ENCODE measurements at regions not wholly inside any gene's neighbourhood (a gene's known extent, or its start where the extent isn't known, plus 50 kb on each side); places are given as distances from the start of the nearest gene placed in this dataset.

DNA sequence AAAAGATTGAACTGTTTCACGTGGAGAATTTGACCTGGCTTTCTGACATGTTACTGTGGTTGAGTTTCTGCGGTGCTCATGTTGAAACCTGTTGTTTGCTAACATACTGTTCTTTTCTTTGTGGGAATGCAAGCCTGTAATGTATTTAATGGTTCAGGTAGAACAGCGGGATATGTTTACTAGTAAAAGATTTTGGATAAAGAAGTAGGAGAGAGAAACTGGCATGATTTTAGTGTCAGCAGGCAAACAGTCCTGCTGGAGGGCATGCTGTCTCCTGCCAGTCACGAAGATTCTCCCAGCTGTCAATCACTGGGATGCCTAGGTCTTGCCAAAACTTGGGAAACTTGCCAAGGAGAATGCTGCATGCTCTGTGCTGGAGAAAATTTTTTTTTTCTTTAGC, 263.5 kb downstream of the TAF11L14 start:
- Histone ChIP-seq H3K4me1 (ENCODE audit: insufficient read depth) (no peaks in the 10 kb centered on the region), H2AFZ (no peak overlapping the region), H3K4me3 (no peak overlapping the region), H3K79me2 (replicated peaks; ENCODE audit: insufficient read depth) (no peaks in the 10 kb centered on the region), H4K20me1 (replicated peaks; ENCODE audit: insufficient read depth) (no peaks in the 10 kb centered on the region), H3K9me2 (ENCODE audit: insufficient read depth) (peaks cover 17% of the 10 kb centered on the region), H3K4me2 (no peak overlapping the region), H3F3A (replicated peaks; ENCODE audit: low read depth) (no peaks in the 10 kb centered on the region), H3K36me3 (ENCODE audit: insufficient read depth) (no peaks in the 10 kb centered on the region), H3K27ac (ENCODE audit: low read depth) (no peak overlapping the region), H3K27me3 (ENCODE audit: insufficient read depth) (no peaks in the 10 kb centered on the region)
- DNase-seq (ENCODE audit: low spot score), result no peak
- H3K27ac Mint-ChIP-seq, result no peak overlapping the region
- H3K9me3 Mint-ChIP-seq, result peaks cover 2% of the 10 kb centered on the region; the same call in 2 of the 3 replicates
- H3K4me1 Mint-ChIP-seq, result peaks cover 7% of the 10 kb centered on the region; the same call in 2 of the 3 replicates
- TF ChIP-seq, protein P1, sequence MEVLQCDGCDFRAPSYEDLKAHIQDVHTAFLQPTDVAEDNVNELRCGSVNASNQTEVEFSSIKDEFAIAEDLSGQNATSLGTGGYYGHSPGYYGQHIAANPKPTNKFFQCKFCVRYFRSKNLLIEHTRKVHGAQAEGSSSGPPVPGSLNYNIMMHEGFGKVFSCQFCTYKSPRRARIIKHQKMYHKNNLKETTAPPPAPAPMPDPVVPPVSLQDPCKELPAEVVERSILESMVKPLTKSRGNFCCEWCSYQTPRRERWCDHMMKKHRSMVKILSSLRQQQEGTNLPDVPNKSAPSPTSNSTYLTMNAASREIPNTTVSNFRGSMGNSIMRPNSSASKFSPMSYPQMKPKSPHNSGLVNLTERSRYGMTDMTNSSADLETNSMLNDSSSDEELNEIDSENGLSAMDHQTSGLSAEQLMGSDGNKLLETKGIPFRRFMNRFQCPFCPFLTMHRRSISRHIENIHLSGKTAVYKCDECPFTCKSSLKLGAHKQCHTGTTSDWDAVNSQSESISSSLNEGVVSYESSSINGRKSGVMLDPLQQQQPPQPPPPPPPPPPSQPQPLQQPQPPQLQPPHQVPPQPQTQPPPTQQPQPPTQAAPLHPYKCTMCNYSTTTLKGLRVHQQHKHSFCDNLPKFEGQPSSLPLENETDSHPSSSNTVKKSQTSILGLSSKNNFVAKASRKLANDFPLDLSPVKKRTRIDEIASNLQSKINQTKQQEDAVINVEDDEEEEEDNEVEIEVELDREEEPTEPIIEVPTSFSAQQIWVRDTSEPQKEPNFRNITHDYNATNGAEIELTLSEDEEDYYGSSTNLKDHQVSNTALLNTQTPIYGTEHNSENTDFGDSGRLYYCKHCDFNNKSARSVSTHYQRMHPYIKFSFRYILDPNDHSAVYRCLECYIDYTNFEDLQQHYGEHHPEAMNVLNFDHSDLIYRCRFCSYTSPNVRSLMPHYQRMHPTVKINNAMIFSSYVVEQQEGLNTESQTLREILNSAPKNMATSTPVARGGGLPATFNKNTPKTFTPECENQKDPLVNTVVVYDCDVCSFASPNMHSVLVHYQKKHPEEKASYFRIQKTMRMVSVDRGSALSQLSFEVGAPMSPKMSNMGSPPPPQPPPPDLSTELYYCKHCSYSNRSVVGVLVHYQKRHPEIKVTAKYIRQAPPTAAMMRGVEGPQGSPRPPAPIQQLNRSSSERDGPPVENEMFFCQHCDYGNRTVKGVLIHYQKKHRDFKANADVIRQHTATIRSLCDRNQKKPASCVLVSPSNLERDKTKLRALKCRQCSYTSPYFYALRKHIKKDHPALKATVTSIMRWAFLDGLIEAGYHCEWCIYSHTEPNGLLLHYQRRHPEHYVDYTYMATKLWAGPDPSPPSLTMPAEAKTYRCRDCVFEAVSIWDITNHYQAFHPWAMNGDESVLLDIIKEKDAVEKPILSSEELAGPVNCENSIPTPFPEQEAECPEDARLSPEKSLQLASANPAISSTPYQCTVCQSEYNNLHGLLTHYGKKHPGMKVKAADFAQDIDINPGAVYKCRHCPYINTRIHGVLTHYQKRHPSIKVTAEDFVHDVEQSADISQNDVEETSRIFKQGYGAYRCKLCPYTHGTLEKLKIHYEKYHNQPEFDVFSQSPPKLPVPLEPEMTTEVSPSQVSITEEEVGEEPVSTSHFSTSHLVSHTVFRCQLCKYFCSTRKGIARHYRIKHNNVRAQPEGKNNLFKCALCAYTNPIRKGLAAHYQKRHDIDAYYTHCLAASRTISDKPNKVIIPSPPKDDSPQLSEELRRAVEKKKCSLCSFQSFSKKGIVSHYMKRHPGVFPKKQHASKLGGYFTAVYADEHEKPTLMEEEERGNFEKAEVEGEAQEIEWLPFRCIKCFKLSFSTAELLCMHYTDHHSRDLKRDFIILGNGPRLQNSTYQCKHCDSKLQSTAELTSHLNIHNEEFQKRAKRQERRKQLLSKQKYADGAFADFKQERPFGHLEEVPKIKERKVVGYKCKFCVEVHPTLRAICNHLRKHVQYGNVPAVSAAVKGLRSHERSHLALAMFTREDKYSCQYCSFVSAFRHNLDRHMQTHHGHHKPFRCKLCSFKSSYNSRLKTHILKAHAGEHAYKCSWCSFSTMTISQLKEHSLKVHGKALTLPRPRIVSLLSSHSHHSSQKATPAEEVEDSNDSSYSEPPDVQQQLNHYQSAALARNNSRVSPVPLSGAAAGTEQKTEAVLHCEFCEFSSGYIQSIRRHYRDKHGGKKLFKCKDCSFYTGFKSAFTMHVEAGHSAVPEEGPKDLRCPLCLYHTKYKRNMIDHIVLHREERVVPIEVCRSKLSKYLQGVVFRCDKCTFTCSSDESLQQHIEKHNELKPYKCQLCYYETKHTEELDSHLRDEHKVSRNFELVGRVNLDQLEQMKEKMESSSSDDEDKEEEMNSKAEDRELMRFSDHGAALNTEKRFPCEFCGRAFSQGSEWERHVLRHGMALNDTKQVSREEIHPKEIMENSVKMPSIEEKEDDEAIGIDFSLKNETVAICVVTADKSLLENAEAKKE (CRISPR knock-in tag; IDR thresholded peaks at IDR 0.05), result no peak
- TF ChIP-seq, protein P2, sequence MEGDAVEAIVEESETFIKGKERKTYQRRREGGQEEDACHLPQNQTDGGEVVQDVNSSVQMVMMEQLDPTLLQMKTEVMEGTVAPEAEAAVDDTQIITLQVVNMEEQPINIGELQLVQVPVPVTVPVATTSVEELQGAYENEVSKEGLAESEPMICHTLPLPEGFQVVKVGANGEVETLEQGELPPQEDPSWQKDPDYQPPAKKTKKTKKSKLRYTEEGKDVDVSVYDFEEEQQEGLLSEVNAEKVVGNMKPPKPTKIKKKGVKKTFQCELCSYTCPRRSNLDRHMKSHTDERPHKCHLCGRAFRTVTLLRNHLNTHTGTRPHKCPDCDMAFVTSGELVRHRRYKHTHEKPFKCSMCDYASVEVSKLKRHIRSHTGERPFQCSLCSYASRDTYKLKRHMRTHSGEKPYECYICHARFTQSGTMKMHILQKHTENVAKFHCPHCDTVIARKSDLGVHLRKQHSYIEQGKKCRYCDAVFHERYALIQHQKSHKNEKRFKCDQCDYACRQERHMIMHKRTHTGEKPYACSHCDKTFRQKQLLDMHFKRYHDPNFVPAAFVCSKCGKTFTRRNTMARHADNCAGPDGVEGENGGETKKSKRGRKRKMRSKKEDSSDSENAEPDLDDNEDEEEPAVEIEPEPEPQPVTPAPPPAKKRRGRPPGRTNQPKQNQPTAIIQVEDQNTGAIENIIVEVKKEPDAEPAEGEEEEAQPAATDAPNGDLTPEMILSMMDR (conservative IDR thresholded peaks at IDR 0.05; ENCODE audit: low read depth in 2 of 2), result no peak
- no peak for TF ChIP-seq REST (IDR thresholded peaks at IDR 0.05; ENCODE audit: unreplicated experiment)
- TF ChIP-seq ZNF114 (CRISPR knock-in tag; IDR thresholded peaks at IDR 0.05), result no peak
- no peak for TF ChIP-seq NANOG (IDR thresholded peaks at IDR 0.05; ENCODE audit: borderline replicate concordance)
- TF ChIP-seq CREB1 (CRISPR knock-in tag; IDR thresholded peaks at IDR 0.05; ENCODE audit: low read depth), result no peak
- no peak for TF ChIP-seq EZH2phosphoT487 (IDR thresholded peaks at IDR 0.05; ENCODE audit: unreplicated experiment)
- no peak for TF ChIP-seq ZNF331 (CRISPR knock-in tag; IDR thresholded peaks at IDR 0.05; ENCODE audit: low read depth)
- TF ChIP-seq POLR2AphosphoS5 (IDR thresholded peaks at IDR 0.05; ENCODE audit: low read depth), result no peak
- no peak for TF ChIP-seq ETS1 (IDR thresholded peaks at IDR 0.05)
- TF ChIP-seq STAT1 (IDR thresholded peaks at IDR 0.05; ENCODE audit: unreplicated experiment), result no peak
- no peak for ATAC-seq
- no peak overlapping the region for H3K4me3 Mint-ChIP-seq
- no peaks in the 10 kb centered on the region for H3K27me3 Mint-ChIP-seq (ENCODE audit: insufficient read depth, low read depth, poor library complexity)
- no peaks in the 10 kb centered on the region for H3K36me3 Mint-ChIP-seq (ENCODE audit: low read depth)
